ENCODE measurements at regions not wholly inside any gene's neighbourhood (a gene's known extent, or its start where the extent isn't known, plus 50 kb on each side); places are given as distances from the start of the nearest gene placed in this dataset.

GRCh38 chr22:48895336-48895735 is 932.3 kb downstream of the BRD1 start:
- in situ Hi-C loops (cut with HindIII; ENCODE audit: low sequenced_read_pairs), result no loop called here

- in situ Hi-C loops (cut with HindIII; ENCODE audit: low sequenced_read_pairs), result no loop called here
These were observed 932.8 kb downstream of the BRD1 start for GRCh38 chr22:48894804-48895250.

GRCh38 chr22:48894064-48894671 is 933.5 kb downstream of the BRD1 start:
- in situ Hi-C loops (cut with HindIII; ENCODE audit: low sequenced_read_pairs), result no loop called here

GRCh38 chr22:48893288-48894063 is 934.2 kb downstream of the BRD1 start:
- in situ Hi-C loops (cut with HindIII; ENCODE audit: low sequenced_read_pairs), result no loop called here

- in situ Hi-C loops (cut with HindIII; ENCODE audit: low sequenced_read_pairs), result no loop called here
These were observed 934.9 kb downstream of the BRD1 start for GRCh38 chr22:48892578-48893287.

GRCh38 chr22:48891688-48892577 is 935.7 kb downstream of the BRD1 start:
- in situ Hi-C loops (cut with HindIII; ENCODE audit: low sequenced_read_pairs), result no loop called here

GRCh38 chr22:48890693-48891554 is 936.7 kb downstream of the BRD1 start:
- in situ Hi-C loops (cut with HindIII; ENCODE audit: low sequenced_read_pairs), result no loop called here

GRCh38 chr22:48889887-48890692 is 937.6 kb downstream of the BRD1 start:
- in situ Hi-C loops (cut with HindIII; ENCODE audit: low sequenced_read_pairs), result no loop called here

GRCh38 chr22:48889209-48889830 is 938.4 kb downstream of the BRD1 start:
- in situ Hi-C loops (cut with HindIII; ENCODE audit: low sequenced_read_pairs), result no loop called here

GRCh38 chr22:48888466-48889208 is 939.0 kb downstream of the BRD1 start:
- in situ Hi-C loops (cut with HindIII; ENCODE audit: low sequenced_read_pairs), result no loop called here

GRCh38 chr22:48887394-48888332 is 940.0 kb downstream of the BRD1 start:
- in situ Hi-C loops (cut with HindIII; ENCODE audit: low sequenced_read_pairs), result no loop called here

GRCh38 chr22:48886604-48887393 is 940.9 kb downstream of the BRD1 start:
- in situ Hi-C loops (cut with HindIII; ENCODE audit: low sequenced_read_pairs), result no loop called here

GRCh38 chr22:48885919-48886305 is 941.8 kb downstream of the BRD1 start:
- in situ Hi-C loops (cut with HindIII; ENCODE audit: low sequenced_read_pairs), result no loop called here

GRCh38 chr22:48885271-48885918 is 942.3 kb downstream of the BRD1 start:
- in situ Hi-C loops (cut with HindIII; ENCODE audit: low sequenced_read_pairs), result no loop called here

- in situ Hi-C loops (cut with HindIII; ENCODE audit: low sequenced_read_pairs), result no loop called here
These were observed 942.9 kb downstream of the BRD1 start for GRCh38 chr22:48884786-48885185.

- in situ Hi-C loops (cut with HindIII; ENCODE audit: low sequenced_read_pairs), result no loop called here
These were observed 943.3 kb downstream of the BRD1 start for GRCh38 chr22:48884324-48884723.

All from DLD1 (cell line).